Bronchial epithelial cell (primary cell): ENCODE measurements at regions not wholly inside any gene's neighbourhood (a gene's known extent, or its start where the extent isn't known, plus 50 kb on each side); places are given as distances from the start of the nearest gene placed in this dataset.

ENCODE experiments used
- DNase-seq: peaks from one replicate; pipeline ENCODE4 v3.0.0-alpha.2; 2010; ENCODE audit warnings: low read depth
- FAIRE-seq: peaks from 2 replicates; lab custom pipeline; 2011; peaks lifted over from hg19 to GRCh38; lab: Jason Lieb, UNC
- H3K27me3 ChIP-seq: 2 replicates; pipeline ENCODE4 v1.5.1; 2011; ENCODE audit warnings: low read length; ENCODE audit not compliant: control insufficient read depth, insufficient read depth
- H3K36me3 ChIP-seq: 2 replicates; pipeline ENCODE4 v1.5.1; 2011; ENCODE audit warnings: low read length; ENCODE audit not compliant: control insufficient read depth, insufficient read depth
- H3K4me3 ChIP-seq: 2 replicates; pipeline ENCODE4 v1.5.1; 2011; ENCODE audit warnings: mild to moderate bottlenecking, low read depth, low read length, control low read depth
- CTCF ChIP-seq: IDR thresholded peaks from 2 replicates; pipeline ENCODE4 v1.5.1; 2011; ENCODE audit warnings: mild to moderate bottlenecking, moderate library complexity, low read length, control low read depth, inconsistent platforms; ENCODE audit not compliant: insufficient read depth, severe bottlenecking

- FAIRE-seq, result no peak
- no peak for TF ChIP-seq CTCF
- H3K4me3 ChIP-seq, result no peak overlapping the region
- no peaks in the 10 kb centered on the region for H3K36me3 ChIP-seq
- H3K27me3 ChIP-seq, result no peaks in the 10 kb centered on the region
- no peak for DNase-seq
These were observed 999.2 kb downstream of the PCDH17 start for GRCh38 chr13:58630794-58631193.

DNA sequence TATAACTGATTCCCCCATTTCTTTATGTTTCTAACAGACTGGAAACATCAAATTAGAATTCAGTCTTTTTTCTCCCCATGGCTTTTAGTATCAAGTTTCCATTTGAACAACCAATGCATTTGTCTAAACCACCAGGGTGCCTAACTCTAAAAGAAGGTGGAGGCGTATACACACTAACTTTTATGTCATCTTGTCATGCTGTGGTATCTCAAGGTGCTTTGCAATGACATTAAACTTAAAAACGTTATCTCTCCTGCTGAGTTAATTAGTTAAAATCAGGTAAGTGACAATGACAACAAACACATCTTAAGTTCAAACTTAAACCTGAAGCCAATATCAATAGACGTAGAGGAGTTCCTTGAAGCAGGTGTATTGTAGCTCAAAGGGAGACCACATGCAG lies 1001.7 kb downstream of the PCDH17 start:
- FAIRE-seq (no peak), DNase-seq (no peak)
- Histone ChIP-seq H3K27me3 (no peaks in the 10 kb centered on the region), H3K4me3 (no peak overlapping the region), H3K36me3 (no peaks in the 10 kb centered on the region)
- TF ChIP-seq CTCF, result no peak

DNA sequence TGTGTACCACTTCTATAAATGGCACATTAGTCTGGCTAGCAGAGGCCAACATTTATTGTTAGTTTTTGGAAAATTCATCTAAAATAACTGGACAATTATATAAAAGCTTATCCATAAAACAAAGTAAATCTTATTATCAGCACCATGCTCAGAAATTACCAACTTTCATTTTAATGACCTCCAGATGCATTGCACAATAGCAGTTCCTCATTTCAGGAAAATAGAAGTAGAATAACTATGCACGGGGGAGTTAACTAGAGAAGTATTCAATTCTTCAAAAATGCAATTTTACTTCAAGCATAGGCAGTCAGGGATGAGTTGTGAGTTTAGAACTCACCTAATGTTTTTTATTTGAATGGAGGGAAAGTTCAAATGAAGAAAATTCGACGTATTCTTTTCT lies 1023.5 kb downstream of the PCDH17 start:
- no peak for TF ChIP-seq CTCF
- DNase-seq (no peak), FAIRE-seq (no peak)
- Histone ChIP-seq H3K27me3 (no peaks in the 10 kb centered on the region), H3K36me3 (no peaks in the 10 kb centered on the region), H3K4me3 (no peak overlapping the region)

DNA sequence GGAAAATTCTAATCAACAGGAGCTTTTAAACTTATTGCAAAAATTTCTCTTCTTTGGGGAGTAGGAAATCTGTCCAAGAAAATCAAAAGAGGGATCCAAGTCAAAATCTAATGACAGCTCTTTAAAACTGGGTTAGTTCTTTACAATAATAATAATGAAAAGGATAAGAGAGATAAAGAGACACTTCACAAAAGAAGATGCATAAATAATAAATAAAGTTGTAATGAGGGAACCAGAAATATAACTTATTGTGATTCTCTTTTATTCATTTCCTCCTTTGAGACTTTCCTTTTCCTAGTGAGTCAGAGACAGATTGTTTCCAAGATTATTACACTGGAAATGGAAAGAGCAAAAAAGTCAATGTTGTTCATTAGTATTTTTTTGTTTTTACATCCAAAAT lies 1029.3 kb downstream of the PCDH17 start:
- Histone ChIP-seq H3K36me3 (no peaks in the 10 kb centered on the region), H3K4me3 (no peak overlapping the region), H3K27me3 (no peaks in the 10 kb centered on the region)
- DNase-seq, result no peak
- no peak for TF ChIP-seq CTCF
- no peak for FAIRE-seq

DNA sequence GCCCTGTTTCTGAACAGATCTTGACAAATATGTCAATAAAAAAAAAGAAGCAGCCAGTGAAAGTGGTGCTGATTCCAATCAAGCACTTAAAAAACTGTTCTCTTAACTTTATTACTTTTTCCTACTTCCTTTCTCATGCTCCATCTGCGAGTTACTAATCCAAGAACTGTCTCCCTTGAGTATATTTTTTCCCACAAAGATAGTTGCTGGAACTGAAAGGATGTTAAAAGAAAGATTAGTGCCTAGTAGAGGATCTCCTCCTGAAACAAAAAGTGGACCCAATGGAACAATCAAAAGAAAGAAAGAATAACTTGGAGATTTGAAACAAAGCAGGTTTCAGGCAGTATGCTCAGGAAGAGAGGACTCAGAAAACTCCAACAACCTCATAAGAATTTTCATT lies 1034.8 kb downstream of the PCDH17 start:
- DNase-seq, result no peak
- TF ChIP-seq CTCF, result no peak
- Histone ChIP-seq H3K4me3 (no peak overlapping the region), H3K27me3 (no peaks in the 10 kb centered on the region), H3K36me3 (no peaks in the 10 kb centered on the region)
- FAIRE-seq, result no peak

DNA sequence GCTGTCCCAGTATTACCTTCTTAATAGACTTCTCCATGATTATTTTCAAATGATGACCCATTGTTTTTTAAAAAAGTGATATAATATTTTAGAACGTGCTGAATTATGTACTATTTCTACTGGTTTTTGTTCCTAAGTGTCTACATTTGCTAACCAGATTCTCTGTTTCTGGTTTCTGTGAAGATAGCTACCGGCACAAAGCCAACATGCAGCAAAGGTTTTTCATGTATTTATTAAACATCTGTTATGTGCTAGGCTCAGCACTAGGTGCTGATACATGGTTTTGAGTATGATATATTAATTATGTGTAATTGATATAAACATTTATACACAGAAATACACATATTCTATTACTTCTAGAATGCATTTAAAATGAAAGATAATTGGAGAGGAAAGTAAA lies 1035.6 kb downstream of the PCDH17 start:
- no peaks in the 10 kb centered on the region for H3K36me3 ChIP-seq
- no peak for DNase-seq
- H3K27me3 ChIP-seq, result no peaks in the 10 kb centered on the region
- H3K4me3 ChIP-seq, result no peak overlapping the region
- no peak for TF ChIP-seq CTCF
- FAIRE-seq, result no peak
